MG63 (cell line): ENCODE measurements at regions not wholly inside any gene's neighbourhood (a gene's known extent, or its start where the extent isn't known, plus 50 kb on each side); places are given as distances from the start of the nearest gene placed in this dataset.

Experiments
- DNase-seq: peaks from one replicate; pipeline ENCODE4 v3.0.0-alpha.2; 2020
- H3K27me3 ChIP-seq: fragments of 250-450 bp; sonication (Bioruptor Pico); 2 replicates; pipeline ENCODE4 v1.5.1; 2020; ENCODE audit warnings: mild to moderate bottlenecking, moderate library complexity
- H3K36me3 ChIP-seq: fragments of 250-450 bp; sonication (Bioruptor Pico); 2 replicates; pipeline ENCODE4 v1.5.1; 2020; ENCODE audit warnings: mild to moderate bottlenecking, moderate library complexity
- H3K4me3 ChIP-seq: fragments of 250-450 bp; sonication (Bioruptor Pico); 2 replicates; pipeline ENCODE4 v1.5.1; 2020; ENCODE audit warnings: mild to moderate bottlenecking, moderate library complexity
- H3K9me3 ChIP-seq: fragments of 250-450 bp; sonication (Bioruptor Pico); 2 replicates; pipeline ENCODE4 v1.5.1; 2020; ENCODE audit warnings: mild to moderate bottlenecking, moderate library complexity

GRCh38 chr16:65861131-65861731, 505.3 kb upstream of the CDH5 start:
- DNase-seq: no peak
- no peaks in the 10 kb centered on the region for H3K27me3 ChIP-seq
- no peaks in the 10 kb centered on the region for H3K36me3 ChIP-seq
- H3K4me3 ChIP-seq: no peak overlapping the region
- H3K9me3 ChIP-seq: no peaks in the 10 kb centered on the region

- Histone ChIP-seq H3K27me3 (no peaks in the 10 kb centered on the region), H3K4me3 (no peak overlapping the region), H3K36me3 (no peaks in the 10 kb centered on the region), H3K9me3 (no peaks in the 10 kb centered on the region)
- no peak for DNase-seq
These were observed 511.0 kb upstream of the CDH5 start for GRCh38 chr16:65855171-65856145.

- peak; percentile 11 for DNase-seq
- H3K27me3 ChIP-seq: no peaks in the 10 kb centered on the region
- no peaks in the 10 kb centered on the region for H3K9me3 ChIP-seq
- no peak overlapping the region for H3K4me3 ChIP-seq
- no peaks in the 10 kb centered on the region for H3K36me3 ChIP-seq
These were observed 520.3 kb upstream of the CDH5 start for GRCh38 chr16:65846210-65846602.

GRCh38 chr16:65845466-65846209, 520.9 kb upstream of the CDH5 start:
- Histone ChIP-seq H3K27me3 (no peaks in the 10 kb centered on the region), H3K4me3 (no peak overlapping the region), H3K9me3 (no peaks in the 10 kb centered on the region), H3K36me3 (no peaks in the 10 kb centered on the region)
- DNase-seq: peak; percentile 52

GRCh38 chr16:65843941-65844340, 522.5 kb upstream of the CDH5 start:
- DNase-seq: no peak
- Histone ChIP-seq H3K9me3 (no peaks in the 10 kb centered on the region), H3K4me3 (no peak overlapping the region), H3K27me3 (no peaks in the 10 kb centered on the region), H3K36me3 (no peaks in the 10 kb centered on the region)

- Histone ChIP-seq H3K27me3 (no peaks in the 10 kb centered on the region), H3K36me3 (no peaks in the 10 kb centered on the region), H3K4me3 (no peak overlapping the region), H3K9me3 (no peaks in the 10 kb centered on the region)
- DNase-seq: peak; percentile 20
These were observed 524.4 kb upstream of the CDH5 start for GRCh38 chr16:65842067-65842466.

GRCh38 chr16:65838001-65838400, 528.5 kb upstream of the CDH5 start:
- Histone ChIP-seq H3K9me3 (no peaks in the 10 kb centered on the region), H3K4me3 (no peak overlapping the region), H3K27me3 (no peaks in the 10 kb centered on the region), H3K36me3 (no peaks in the 10 kb centered on the region)
- DNase-seq: no peak

GRCh38 chr16:65837464-65837863, 529.0 kb upstream of the CDH5 start:
- H3K9me3 ChIP-seq: no peaks in the 10 kb centered on the region
- no peaks in the 10 kb centered on the region for H3K27me3 ChIP-seq
- no peak overlapping the region for H3K4me3 ChIP-seq
- DNase-seq: no peak
- H3K36me3 ChIP-seq: no peaks in the 10 kb centered on the region

- Histone ChIP-seq H3K27me3 (no peaks in the 10 kb centered on the region), H3K4me3 (no peak overlapping the region), H3K9me3 (no peaks in the 10 kb centered on the region), H3K36me3 (no peaks in the 10 kb centered on the region)
- DNase-seq: no peak
These were observed 531.8 kb upstream of the CDH5 start for GRCh38 chr16:65834688-65835087.

GRCh38 chr16:65833171-65833871, 533.2 kb upstream of the CDH5 start:
- Histone ChIP-seq H3K27me3 (no peaks in the 10 kb centered on the region), H3K9me3 (no peaks in the 10 kb centered on the region), H3K4me3 (no peak overlapping the region), H3K36me3 (no peaks in the 10 kb centered on the region)
- peak; percentile 28 for DNase-seq

GRCh38 chr16:65832679-65833078, 533.8 kb upstream of the CDH5 start:
- DNase-seq: no peak
- no peaks in the 10 kb centered on the region for H3K36me3 ChIP-seq
- H3K9me3 ChIP-seq: no peaks in the 10 kb centered on the region
- H3K4me3 ChIP-seq: no peak overlapping the region
- H3K27me3 ChIP-seq: no peaks in the 10 kb centered on the region

GRCh38 chr16:65831903-65832666, 534.4 kb upstream of the CDH5 start:
- H3K27me3 ChIP-seq: no peaks in the 10 kb centered on the region
- no peak for DNase-seq
- no peaks in the 10 kb centered on the region for H3K9me3 ChIP-seq
- H3K36me3 ChIP-seq: no peaks in the 10 kb centered on the region
- no peak overlapping the region for H3K4me3 ChIP-seq

GRCh38 chr16:65829076-65829475, 537.4 kb upstream of the CDH5 start:
- Histone ChIP-seq H3K4me3 (no peak overlapping the region), H3K36me3 (no peaks in the 10 kb centered on the region), H3K9me3 (no peaks in the 10 kb centered on the region), H3K27me3 (no peaks in the 10 kb centered on the region)
- no peak for DNase-seq

GRCh38 chr16:65828296-65828695, 538.2 kb upstream of the CDH5 start:
- Histone ChIP-seq H3K36me3 (no peaks in the 10 kb centered on the region), H3K9me3 (no peaks in the 10 kb centered on the region), H3K4me3 (no peak overlapping the region), H3K27me3 (no peaks in the 10 kb centered on the region)
- no peak for DNase-seq

GRCh38 chr16:65827231-65827630, 539.3 kb upstream of the CDH5 start:
- no peaks in the 10 kb centered on the region for H3K9me3 ChIP-seq
- DNase-seq: no peak
- H3K4me3 ChIP-seq: no peak overlapping the region
- H3K27me3 ChIP-seq: no peaks in the 10 kb centered on the region
- no peaks in the 10 kb centered on the region for H3K36me3 ChIP-seq

GRCh38 chr16:65825191-65825856, 541.2 kb upstream of the CDH5 start:
- H3K9me3 ChIP-seq: no peaks in the 10 kb centered on the region
- H3K27me3 ChIP-seq: no peaks in the 10 kb centered on the region
- no peak overlapping the region for H3K4me3 ChIP-seq
- no peak for DNase-seq
- no peaks in the 10 kb centered on the region for H3K36me3 ChIP-seq
